ENCODE measurements at regions not wholly inside any gene's neighbourhood (a gene's known extent, or its start where the extent isn't known, plus 50 kb on each side); places are given as distances from the start of the nearest gene placed in this dataset.
A peak's percentile ranks its signal among the peaks of the same experiment; 100 is the strongest.
"Not testable (repeated sequence)": the region's sequence is repeated elsewhere in the genome, so short reads cannot be mapped to it uniquely, and the experiment has no call there.

GRCh38 chr2:90209806-90210205 lies 1518.3 kb downstream of the RPIA start:
- POLR2A ChIA-PET = no interaction called here
- intact Hi-C loops (cut with micrococcal nuclease) = no loop called here
- no peak for TF ChIP-seq CTCF (IDR thresholded peaks at IDR 0.05)
- no peak overlapping the region for H3K27ac Mint-ChIP-seq
- peaks cover 40% of the 10 kb centered on the region for H3K4me1 Mint-ChIP-seq
- DNase-seq (no peak), ATAC-seq (ENCODE audit: low read depth) (peak; percentile 28)
- H3K4me3 Mint-ChIP-seq = peak overlapping the region; percentile 61
- H3K9me3 Mint-ChIP-seq = no peaks in the 10 kb centered on the region
- CTCF ChIA-PET = no interaction called here
- no peaks in the 10 kb centered on the region for H3K36me3 Mint-ChIP-seq (ENCODE audit: low read depth)
- peaks cover 3% of the 10 kb centered on the region for H3K27me3 Mint-ChIP-seq

GRCh38 chr2:90215880-90216279 lies 1524.4 kb downstream of the RPIA start:
- ATAC-seq (ENCODE audit: low read depth); H3K27me3 Mint-ChIP-seq; POLR2A ChIA-PET; H3K9me3 Mint-ChIP-seq; H3K36me3 Mint-ChIP-seq (ENCODE audit: low read depth); H3K27ac Mint-ChIP-seq; CTCF ChIA-PET; DNase-seq; intact Hi-C loops (cut with micrococcal nuclease); H3K4me3 Mint-ChIP-seq: not testable (repeated sequence)
- peaks cover 41% of the 10 kb centered on the region for H3K4me1 Mint-ChIP-seq

DNA sequence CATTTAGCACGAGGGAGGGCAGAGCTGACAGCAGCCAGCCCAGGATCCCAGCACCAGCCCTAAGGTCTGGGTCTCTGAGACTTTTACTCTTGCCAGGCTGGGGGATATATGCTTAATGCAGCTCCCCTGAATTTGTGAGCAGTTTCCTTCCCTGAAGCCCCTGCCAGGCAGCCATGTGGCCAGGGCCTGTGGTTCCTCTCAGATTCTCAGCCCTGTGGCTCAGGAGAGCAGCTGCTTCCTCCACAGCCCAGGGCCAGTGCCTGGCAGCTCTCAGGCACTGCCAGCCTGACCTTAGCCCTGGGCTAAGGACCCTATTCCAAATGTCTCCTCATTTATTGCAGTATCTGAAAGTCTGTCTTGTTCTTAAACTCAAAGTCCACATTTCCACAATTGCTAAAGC lies 1525.3 kb downstream of the RPIA start:
- H3K9me3 Mint-ChIP-seq; H3K27me3 Mint-ChIP-seq; POLR2A ChIA-PET; intact Hi-C loops (cut with micrococcal nuclease); CTCF ChIA-PET; DNase-seq; ATAC-seq (ENCODE audit: low read depth); H3K4me3 Mint-ChIP-seq; H3K36me3 Mint-ChIP-seq (ENCODE audit: low read depth); H3K27ac Mint-ChIP-seq: not testable (repeated sequence)
- peaks cover 46% of the 10 kb centered on the region for H3K4me1 Mint-ChIP-seq

- ATAC-seq (ENCODE audit: low read depth); DNase-seq; H3K27me3 Mint-ChIP-seq; H3K27ac Mint-ChIP-seq; intact Hi-C loops (cut with micrococcal nuclease); H3K36me3 Mint-ChIP-seq (ENCODE audit: low read depth); H3K4me3 Mint-ChIP-seq; POLR2A ChIA-PET; CTCF ChIA-PET; H3K9me3 Mint-ChIP-seq: not testable (repeated sequence)
- peaks cover 45% of the 10 kb centered on the region for H3K4me1 Mint-ChIP-seq
These were observed 1527.1 kb downstream of the RPIA start for GRCh38 chr2:90218534-90218933.

GRCh38 chr2:90220623-90221299 lies 1529.3 kb downstream of the RPIA start:
- H3K27me3 Mint-ChIP-seq; H3K9me3 Mint-ChIP-seq; intact Hi-C loops (cut with micrococcal nuclease); POLR2A ChIA-PET; H3K36me3 Mint-ChIP-seq (ENCODE audit: low read depth): not testable (repeated sequence)
- DNase-seq (peak; percentile 26), ATAC-seq (ENCODE audit: low read depth) (peak; percentile 60)
- Mint-ChIP-seq H3K4me3 (peak overlapping the region; percentile 82), H3K27ac (peak overlapping the region; percentile 86), H3K4me1 (peaks cover 37% of the 10 kb centered on the region)
- CTCF ChIA-PET = interaction anchor here (1.1 kb wide), 1 partner anchor 13 kb away, joined by 3 read pairs; no protein-coding TSS in a partner anchor

DNA sequence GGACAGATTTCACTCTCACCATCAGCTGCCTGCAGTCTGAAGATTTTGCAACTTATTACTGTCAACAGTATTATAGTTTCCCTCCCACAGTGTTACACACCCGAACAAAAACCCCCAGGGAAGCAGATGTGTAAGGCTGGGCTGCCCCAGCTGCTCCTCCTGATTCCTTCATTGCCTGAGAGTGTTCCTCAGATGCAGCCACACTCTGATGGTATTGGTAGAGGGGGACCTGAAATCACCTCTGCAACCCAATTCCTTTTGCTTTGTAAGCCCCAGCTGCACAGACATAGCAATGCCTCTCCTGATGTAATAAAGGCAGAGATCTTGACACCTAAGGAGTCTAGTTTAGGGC lies 1529.8 kb downstream of the RPIA start:
- ChIA-PET POLR2A (no interaction called here), CTCF (interaction anchor here (1.1 kb wide), 1 partner anchor 14 kb away, joined by 3 read pairs; no protein-coding TSS in a partner anchor)
- H3K27ac Mint-ChIP-seq = peak overlapping the region; percentile 86
- H3K27me3 Mint-ChIP-seq = no peaks in the 10 kb centered on the region
- no peaks in the 10 kb centered on the region for H3K9me3 Mint-ChIP-seq
- intact Hi-C loops (cut with micrococcal nuclease) = no loop called here
- H3K4me3 Mint-ChIP-seq = peak overlapping the region; percentile 82
- DNase-seq (no peak), ATAC-seq (ENCODE audit: low read depth) (peak; percentile 25)
- no peak for TF ChIP-seq CTCF (IDR thresholded peaks at IDR 0.05)
- H3K36me3 Mint-ChIP-seq (ENCODE audit: low read depth) = no peaks in the 10 kb centered on the region
- peaks cover 33% of the 10 kb centered on the region for H3K4me1 Mint-ChIP-seq

DNA sequence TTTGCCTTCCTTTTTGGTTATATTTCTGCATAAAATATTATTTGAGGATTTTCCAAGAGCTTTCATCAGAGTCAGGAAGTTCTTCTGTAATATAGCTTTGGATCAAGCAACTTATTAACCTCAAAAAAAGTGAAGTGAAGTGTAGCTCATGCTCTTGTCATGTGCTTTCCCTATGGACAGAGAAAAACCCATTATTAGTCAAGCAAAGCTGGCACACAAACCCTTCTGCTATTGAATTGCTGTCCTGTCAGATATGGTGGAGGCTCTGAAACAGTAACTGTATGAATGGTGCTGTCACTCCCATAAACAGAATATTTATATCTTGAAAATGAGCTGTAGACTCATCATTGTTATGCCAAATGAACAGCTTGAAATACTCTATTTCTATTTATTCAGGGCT lies 1533.3 kb downstream of the RPIA start:
- H3K9me3 Mint-ChIP-seq; CTCF ChIA-PET; POLR2A ChIA-PET; DNase-seq; ATAC-seq (ENCODE audit: low read depth); H3K4me3 Mint-ChIP-seq; intact Hi-C loops (cut with micrococcal nuclease); H3K27me3 Mint-ChIP-seq; H3K36me3 Mint-ChIP-seq (ENCODE audit: low read depth); H3K27ac Mint-ChIP-seq: not testable (repeated sequence)
- H3K4me1 Mint-ChIP-seq = peaks cover 23% of the 10 kb centered on the region

GRCh38 chr2:90226465-90227072 lies 1535.1 kb downstream of the RPIA start:
- H3K27ac Mint-ChIP-seq; POLR2A ChIA-PET; CTCF ChIA-PET; H3K4me3 Mint-ChIP-seq; H3K4me1 Mint-ChIP-seq; H3K27me3 Mint-ChIP-seq; DNase-seq; H3K9me3 Mint-ChIP-seq; intact Hi-C loops (cut with micrococcal nuclease); H3K36me3 Mint-ChIP-seq (ENCODE audit: low read depth); ATAC-seq (ENCODE audit: low read depth): not testable (repeated sequence)

DNA sequence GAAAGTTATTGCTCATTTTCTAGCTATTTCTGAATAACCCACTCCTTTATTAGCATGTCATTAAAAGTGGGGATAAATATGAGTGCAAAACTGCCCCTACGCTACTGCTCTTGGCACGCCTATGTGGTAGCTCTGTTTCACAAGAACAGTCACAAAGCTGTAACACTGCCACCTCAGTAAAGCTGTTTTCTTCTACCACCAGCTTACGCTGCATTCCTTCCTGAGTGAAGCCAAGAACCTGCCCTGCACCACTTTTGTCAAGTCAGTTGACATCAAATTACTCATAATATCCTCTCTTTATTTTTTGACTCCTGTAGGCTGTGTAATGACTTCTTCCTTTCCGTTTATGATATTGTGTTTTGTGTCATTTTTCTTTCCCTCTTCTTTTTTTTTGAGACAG lies 1539.7 kb downstream of the RPIA start:
- DNase-seq; ATAC-seq (ENCODE audit: low read depth); H3K36me3 Mint-ChIP-seq (ENCODE audit: low read depth); H3K27ac Mint-ChIP-seq; H3K27me3 Mint-ChIP-seq; H3K4me3 Mint-ChIP-seq; H3K4me1 Mint-ChIP-seq; H3K9me3 Mint-ChIP-seq; CTCF ChIA-PET; POLR2A ChIA-PET; intact Hi-C loops (cut with micrococcal nuclease): not testable (repeated sequence)

GRCh38 chr2:90235452-90235851 lies 1544.0 kb downstream of the RPIA start:
- ATAC-seq (ENCODE audit: low read depth); POLR2A ChIA-PET; CTCF ChIA-PET; H3K36me3 Mint-ChIP-seq (ENCODE audit: low read depth); H3K9me3 Mint-ChIP-seq; intact Hi-C loops (cut with micrococcal nuclease); H3K27me3 Mint-ChIP-seq; DNase-seq; H3K27ac Mint-ChIP-seq; H3K4me1 Mint-ChIP-seq; H3K4me3 Mint-ChIP-seq: not testable (repeated sequence)

GRCh38 chr2:90237923-90238361 lies 1546.5 kb downstream of the RPIA start:
- H3K36me3 Mint-ChIP-seq (ENCODE audit: low read depth); H3K4me1 Mint-ChIP-seq; H3K9me3 Mint-ChIP-seq; ATAC-seq (ENCODE audit: low read depth); intact Hi-C loops (cut with micrococcal nuclease); H3K4me3 Mint-ChIP-seq; POLR2A ChIA-PET; H3K27me3 Mint-ChIP-seq; H3K27ac Mint-ChIP-seq; CTCF ChIA-PET: not testable (repeated sequence)
- DNase-seq = peak; percentile 52

All from activated B cell treated with CpG ODN at 0.5 μM for 24 hours (primary cell).